ENCODE measurements at regions not wholly inside any gene's neighbourhood (a gene's known extent, or its start where the extent isn't known, plus 50 kb on each side); places are given as distances from the start of the nearest gene placed in this dataset.

DNA sequence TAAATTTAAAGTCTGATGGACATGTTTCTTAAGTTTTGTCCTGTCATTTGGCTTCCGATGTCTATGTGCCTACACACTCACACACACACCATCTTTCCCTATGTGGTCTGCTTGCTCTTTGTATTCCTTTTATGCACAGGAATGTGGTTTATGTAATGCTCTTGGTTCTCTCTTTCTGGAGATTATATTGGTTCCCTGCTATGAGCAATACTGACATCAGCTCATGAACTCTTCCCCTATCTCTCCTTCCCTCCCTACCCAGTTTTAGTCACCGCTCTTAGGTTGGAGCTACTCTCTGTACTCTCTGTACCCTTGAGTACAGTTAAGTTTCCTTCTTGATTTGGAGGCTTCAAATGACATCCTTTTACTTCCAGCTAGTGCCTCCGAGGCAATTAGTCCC is 77.9 kb upstream of the MVB12B start:
- Histone ChIP-seq H3K27me3 (ENCODE audit: insufficient read depth, low read length) (peaks cover 21% of the 10 kb centered on the region), H3K9me3 (ENCODE audit: low read depth, low read length) (peaks cover 5% of the 10 kb centered on the region), H3K4me1 (ENCODE audit: insufficient read depth, low read length) (no peaks in the 10 kb centered on the region), H3K4me3 (ENCODE audit: low read length) (no peak overlapping the region)

DNA sequence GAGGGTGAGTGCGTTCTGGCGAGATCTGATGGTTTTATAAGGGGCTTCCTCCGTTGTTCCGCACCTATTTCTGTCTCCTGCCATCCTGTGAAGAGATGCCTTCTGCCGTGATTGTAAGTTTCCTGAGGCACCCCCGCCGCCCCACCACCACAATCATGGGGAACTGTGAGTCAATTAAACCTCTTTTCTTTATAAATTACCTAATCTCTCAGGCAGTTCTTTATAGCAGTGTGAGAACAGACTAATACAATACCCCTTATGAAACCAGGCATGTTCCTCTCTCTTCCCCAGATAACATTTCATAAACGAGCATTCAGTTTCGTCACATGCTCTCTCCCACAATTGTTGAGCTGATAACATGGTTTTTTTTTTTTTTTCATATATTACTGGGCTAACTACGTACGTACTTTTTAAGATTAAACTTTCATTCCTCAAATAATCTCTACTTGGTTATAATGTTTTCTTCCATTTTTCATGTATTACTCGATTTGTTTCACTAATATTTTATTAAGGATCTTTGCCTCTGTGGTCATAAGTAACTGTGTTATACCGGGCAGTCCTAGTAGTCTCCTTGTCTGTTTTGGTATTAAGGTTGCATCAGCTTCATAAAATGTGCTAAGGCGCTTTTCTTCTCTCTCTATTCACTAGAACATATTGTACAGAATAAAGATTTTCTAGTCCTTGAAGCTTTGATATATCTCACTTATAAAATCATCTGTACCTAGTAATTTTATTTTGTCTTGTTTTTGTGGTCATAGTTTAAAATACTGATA is 64.9 kb upstream of the MVB12B start:
- Histone ChIP-seq H3K4me3 (ENCODE audit: low read length) (no peak overlapping the region), H3K27me3 (ENCODE audit: insufficient read depth, low read length) (peaks cover 67% of the 10 kb centered on the region), H3K4me1 (ENCODE audit: insufficient read depth, low read length) (no peaks in the 10 kb centered on the region), H3K9me3 (ENCODE audit: low read depth, low read length) (no peaks in the 10 kb centered on the region)

DNA sequence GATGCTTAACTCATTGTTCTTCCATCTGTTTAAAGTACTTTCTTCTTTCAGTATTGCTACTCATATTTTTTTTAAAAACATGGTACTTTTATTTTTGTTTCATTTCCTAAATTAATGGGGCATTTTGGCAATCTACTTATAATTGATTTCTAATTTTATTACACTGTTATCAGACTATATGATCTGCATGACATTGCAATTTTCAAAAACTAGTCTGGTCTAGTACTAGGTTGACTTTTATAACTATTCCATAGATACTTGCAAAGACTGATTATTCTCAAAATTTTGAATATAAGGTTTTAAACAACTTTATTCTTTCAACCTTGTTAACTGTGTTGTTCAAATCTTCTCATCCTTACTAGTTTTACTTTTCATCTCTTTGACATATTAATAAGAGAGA is 63.9 kb upstream of the MVB12B start:
- no peaks in the 10 kb centered on the region for H3K4me1 ChIP-seq (ENCODE audit: insufficient read depth, low read length)
- no peak overlapping the region for H3K4me3 ChIP-seq (ENCODE audit: low read length)
- no peaks in the 10 kb centered on the region for H3K9me3 ChIP-seq (ENCODE audit: low read depth, low read length)
- H3K27me3 ChIP-seq (ENCODE audit: insufficient read depth, low read length): peaks cover 66% of the 10 kb centered on the region

DNA sequence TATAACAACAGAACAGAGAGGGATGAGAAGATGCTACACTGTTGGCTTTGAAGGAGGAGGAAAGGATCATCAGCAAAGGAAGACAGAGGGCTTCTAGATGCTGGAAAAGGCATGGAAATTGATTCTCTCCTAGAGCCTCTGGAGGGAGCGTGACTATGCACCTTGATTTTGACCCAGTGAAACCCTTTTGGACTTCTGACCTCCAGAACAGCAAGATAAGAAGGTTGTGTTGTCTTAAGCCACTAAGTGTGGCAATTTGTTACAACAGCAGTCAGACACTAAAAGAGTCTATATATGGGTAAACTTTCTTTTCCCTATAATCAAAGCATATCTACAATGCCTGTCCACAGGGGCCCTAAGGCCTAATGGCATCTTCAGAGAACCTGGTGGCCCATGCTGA is 56.1 kb upstream of the MVB12B start:
- Histone ChIP-seq H3K4me1 (ENCODE audit: insufficient read depth, low read length) (no peaks in the 10 kb centered on the region), H3K9me3 (ENCODE audit: low read depth, low read length) (no peaks in the 10 kb centered on the region), H3K4me3 (ENCODE audit: low read length) (no peak overlapping the region), H3K27me3 (ENCODE audit: insufficient read depth, low read length) (peaks cover 28% of the 10 kb centered on the region)

DNA sequence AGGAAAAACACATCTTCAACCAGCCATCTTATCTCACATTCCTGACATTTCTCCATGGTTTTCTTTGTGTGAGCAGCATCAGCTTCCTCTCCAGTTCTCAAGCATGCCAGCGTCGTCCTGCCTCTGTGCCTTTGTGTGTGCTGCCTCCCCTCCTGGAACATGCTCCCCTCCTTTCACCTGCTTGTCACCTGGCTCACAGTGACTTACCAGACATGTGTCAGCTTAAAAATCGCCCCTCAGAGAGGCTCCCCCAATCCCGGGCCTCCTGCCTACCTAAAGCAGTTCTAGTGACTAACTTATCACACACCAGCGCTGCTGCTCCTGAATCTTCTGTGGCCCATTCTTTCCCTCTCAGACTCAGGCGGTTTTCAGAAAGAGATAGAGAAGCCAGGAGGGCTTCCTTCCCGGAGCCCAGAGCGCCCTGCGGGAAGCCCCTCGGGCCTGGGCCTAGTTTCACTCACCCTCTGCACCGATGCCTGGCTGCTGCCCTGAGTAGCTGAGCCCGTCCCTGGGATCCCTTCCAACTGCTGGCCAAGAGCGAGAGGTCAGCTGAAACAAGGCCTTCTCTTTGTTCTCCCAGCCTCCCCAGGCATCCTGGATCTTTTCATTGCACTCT is 51.1 kb upstream of the MVB12B start:
- Histone ChIP-seq H3K4me1 (ENCODE audit: insufficient read depth, low read length) (no peaks in the 10 kb centered on the region), H3K27me3 (ENCODE audit: insufficient read depth, low read length) (peaks cover 12% of the 10 kb centered on the region), H3K4me3 (ENCODE audit: low read length) (no peak overlapping the region), H3K9me3 (ENCODE audit: low read depth, low read length) (no peaks in the 10 kb centered on the region)

DNA sequence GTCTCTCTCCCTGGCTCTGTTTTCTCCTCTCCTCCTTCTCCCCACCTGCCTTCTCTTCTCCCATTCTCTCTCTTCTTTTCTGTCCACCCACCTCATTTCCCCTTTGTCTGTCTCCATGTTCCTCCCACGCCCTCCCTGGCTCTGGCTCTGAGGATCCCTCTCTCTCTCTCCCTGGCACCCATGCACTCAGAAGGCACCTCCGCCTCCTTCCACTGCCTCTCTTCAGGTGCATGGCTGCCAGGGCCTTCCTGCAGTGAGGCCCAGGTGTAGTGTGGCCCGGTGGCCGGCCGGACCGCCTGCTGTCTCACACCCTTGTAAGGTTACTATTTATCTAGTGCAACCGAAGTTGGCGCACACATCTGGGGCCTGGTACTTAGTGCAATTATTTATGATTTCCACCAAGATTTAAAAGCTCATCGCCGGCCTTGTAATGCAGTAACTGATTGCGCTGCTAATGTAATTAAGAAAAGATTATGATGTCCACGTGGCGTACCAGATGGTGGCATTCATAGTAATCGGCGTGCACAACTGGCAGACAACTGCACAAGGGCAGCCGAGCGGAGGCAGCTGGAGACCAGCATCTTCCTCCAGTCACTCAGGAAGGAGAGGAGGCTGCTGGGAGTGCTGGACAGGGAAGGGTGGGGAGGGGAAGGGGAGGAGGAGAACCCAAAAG is 50.4 kb upstream of the MVB12B start:
- Histone ChIP-seq H3K9me3 (ENCODE audit: low read depth, low read length) (no peaks in the 10 kb centered on the region), H3K27me3 (ENCODE audit: insufficient read depth, low read length) (peaks cover 12% of the 10 kb centered on the region), H3K4me1 (ENCODE audit: insufficient read depth, low read length) (no peaks in the 10 kb centered on the region), H3K4me3 (ENCODE audit: low read length) (no peak overlapping the region)
